Stimulated activated CD8-positive, alpha-beta memory T cell treated with anti-CD3 and anti-CD28 coated beads, Interleukin-2, amount 100 ng/mL, for 1 hour (primary cell): ENCODE measurements at regions not wholly inside any gene's neighbourhood (a gene's known extent, or its start where the extent isn't known, plus 50 kb on each side); places are given as distances from the start of the nearest gene placed in this dataset.

Experiments
- DNase-seq, 2 donors: peaks; one replicate each; pipeline ENCODE4 v3.0.0-alpha.2; 2020; ENCODE audit warnings: low read depth in 2 of 2

GRCh38 chr12:91922139-91922538, 223.5 kb downstream of the BTG1 start:
- DNase-seq, result no peak

GRCh38 chr12:91921555-91921954, 224.1 kb downstream of the BTG1 start:
- DNase-seq, result no peak

DNA sequence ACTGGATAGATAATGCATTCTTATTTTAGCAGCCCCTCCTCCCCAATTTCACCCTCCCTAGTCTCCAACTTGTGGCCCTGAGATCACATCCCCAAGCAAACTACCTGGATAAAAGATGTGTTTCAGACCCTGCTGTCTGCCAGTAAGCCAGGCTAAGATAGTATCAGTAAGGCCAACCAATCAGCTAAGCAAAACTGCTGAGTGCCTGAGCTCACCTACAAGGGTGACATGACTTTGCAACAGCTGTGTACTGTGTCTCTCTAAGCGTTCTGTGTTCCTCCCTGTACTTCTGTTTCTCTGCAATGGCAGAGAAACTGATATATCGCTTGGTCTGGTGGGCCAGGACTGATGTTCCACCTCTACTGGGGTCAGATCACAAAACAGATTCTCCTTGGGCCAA, 224.9 kb downstream of the BTG1 start:
- no peak for DNase-seq

DNA sequence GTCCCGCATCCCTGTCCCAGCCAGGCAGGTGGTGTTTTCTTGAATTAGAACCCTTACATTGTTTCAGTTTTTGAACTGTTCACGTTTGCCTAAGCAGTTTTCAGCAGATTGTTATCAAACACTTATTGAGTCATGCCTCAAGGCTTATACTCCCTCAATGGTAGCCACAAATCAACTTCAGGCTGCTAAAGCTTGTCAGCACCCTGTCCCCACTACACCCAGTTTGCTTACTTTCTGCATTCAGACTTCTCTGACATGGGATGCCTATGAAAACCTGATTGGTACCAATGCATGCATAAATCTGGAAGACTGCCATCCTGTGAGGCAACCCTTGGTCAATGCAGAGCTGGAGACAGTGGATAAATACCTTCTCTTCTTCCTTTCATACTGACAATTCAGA, 225.4 kb downstream of the BTG1 start:
- no peak for DNase-seq

- DNase-seq, result no peak
These were observed 227.2 kb downstream of the BTG1 start for GRCh38 chr12:91918431-91918830.

- DNase-seq, result no peak
These were observed 230.9 kb downstream of the BTG1 start for GRCh38 chr12:91914701-91915100.

DNA sequence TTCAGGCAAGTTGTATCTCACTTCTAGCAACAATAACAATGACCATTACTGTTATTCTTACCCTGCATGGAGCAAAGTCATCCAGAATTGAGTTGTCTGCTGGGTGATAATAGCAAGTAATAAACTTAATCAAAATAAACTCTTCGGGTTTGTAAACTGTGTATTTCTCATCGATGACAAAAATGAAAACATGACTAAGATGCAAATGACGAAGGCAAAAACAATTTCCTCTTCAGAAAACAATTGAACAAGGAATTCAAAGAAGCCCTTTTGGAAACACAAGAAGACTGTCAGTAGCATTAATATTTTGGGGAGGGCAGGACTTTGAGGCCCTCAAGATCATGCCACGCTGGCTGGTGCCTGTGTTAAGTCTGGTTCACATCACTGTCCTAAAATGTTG, 232.0 kb downstream of the BTG1 start:
- DNase-seq, result no peak

DNA sequence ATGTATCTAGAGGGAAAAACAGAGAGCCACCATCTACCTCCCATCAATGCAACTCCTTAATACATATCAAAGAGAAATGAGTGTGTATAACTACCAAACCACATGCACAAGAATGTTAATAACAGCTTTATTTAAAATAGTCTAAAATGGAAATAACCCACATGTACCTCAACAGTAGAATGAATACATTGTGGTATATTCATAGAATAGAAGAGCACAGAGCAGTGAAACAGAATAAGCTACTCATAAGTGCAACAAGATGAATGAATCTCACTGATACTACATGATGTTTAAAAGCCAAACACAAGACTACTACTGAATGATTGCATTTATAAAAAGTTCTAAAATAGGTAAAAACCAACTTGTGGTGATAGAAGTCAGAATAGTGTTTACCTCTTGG, 232.5 kb downstream of the BTG1 start:
- DNase-seq, result no peak

DNA sequence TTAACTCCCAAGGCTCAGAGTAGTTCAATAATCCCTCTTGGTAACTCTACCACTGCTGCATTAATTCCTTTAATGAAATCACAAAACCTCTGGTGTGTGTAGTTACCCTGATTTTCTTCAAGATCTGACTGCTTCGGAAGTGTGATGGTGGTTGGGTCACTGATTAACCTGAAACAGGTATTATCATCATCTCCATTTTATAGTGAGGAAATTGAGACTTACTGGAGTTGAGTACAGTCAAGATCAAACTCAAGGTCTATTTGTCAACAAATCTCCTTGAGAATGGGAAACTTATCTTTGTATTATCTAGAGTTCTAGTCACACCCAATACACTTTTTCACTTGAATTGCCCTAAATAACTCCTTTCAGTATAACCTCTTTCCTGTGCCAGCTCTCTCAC, 233.5 kb downstream of the BTG1 start:
- DNase-seq, result no peak

DNA sequence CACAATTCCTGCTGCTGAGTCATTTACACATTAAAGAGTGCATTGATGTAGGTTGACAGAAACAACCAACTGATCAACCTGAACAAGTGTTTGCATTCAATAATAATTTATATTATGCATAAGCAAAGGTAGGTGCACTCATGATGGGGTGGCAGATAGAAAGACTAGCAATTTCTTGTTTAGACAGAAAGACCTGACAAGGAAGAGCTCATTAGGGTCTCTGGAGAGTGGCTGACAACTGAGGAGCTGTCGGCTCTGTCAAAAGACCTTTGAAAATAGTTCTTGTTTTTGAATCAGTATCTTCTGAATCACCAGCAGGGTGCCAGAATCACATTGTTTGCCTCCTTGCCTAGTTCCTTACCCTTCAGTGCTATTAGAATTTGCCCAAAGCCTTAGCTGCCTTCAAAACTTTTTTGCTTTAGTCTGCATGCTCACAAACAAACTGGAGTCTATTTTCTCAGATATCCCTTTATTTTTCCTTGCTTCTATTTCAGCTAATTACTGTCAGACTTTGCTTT, 234.7 kb downstream of the BTG1 start:
- no peak for DNase-seq

- DNase-seq, result no peak
These were observed 242.6 kb downstream of the BTG1 start for GRCh38 chr12:91902860-91903683.

DNA sequence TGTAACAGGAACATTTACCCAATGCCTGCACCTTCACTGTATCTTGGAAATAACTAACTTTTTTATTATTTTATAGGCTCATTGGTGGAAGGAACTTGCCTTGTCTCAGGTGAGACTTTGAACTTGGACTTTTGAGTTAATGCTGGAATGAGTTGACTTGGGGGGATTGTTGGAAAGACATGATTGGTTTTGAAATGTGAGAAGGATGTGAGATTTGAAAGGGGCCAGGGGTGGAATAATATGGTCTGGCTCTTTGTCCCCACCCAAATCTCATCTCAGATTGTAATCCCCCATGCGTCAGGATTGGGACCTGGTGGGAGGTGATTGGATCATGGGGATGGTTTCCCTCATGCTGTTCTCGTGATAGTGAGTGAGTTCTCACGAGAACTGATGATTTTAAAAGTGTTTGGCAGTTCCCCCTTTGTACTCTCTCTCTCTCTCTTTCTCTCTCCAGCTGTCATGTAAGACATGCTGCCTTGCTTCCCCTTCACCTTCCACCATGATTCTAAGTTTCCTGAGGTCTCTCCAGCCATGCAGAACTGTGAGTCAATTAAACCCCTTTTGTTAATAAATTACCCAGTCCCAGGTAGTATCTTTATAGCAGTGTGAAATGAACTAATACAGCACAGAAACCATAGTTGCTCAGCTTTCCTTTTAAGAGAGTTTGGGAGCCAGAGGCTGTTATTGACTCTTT, 244.1 kb downstream of the BTG1 start:
- DNase-seq, result no peak

DNA sequence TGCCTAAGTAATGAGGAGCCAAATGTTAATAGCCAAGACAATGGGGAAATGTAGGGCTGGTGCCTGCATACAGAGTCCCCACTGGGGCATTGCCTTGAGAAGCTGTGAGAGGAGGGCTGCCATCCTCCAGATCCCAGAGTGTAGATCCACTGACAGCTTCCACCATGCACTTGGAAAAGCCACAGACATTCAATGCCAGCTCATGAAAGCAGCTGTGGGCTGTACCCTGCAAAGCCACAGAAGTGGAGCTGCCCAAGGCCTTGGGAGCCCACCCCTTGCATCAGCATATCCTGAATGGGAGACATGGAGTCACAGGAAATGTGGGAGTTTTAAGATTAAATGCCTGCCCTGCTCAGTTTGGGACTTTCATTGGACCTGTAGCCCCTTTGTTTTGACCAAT, 244.7 kb downstream of the BTG1 start:
- no peak for DNase-seq

DNA sequence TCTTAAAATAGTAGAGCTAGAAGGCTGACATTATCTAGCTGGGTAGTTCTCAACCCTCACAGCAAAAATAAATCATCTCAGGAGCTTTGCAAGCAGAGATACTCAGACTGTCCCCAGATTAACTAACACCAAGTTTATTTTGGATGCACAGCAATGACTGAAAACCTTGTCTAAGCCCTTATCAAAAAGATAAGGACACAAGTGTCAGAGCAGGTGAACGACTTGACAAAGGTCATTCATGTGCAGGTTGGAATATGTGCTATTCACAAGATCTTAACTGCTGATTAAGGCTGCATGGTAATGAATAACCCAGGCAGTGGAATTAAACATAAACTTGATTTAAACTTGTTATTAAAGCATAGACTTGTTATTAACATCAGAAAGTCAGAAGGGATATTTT, 246.6 kb downstream of the BTG1 start:
- no peak for DNase-seq

- DNase-seq, result no peak
These were observed 248.6 kb downstream of the BTG1 start for GRCh38 chr12:91897025-91897515.

GRCh38 chr12:91896286-91897024, 249.2 kb downstream of the BTG1 start:
- DNase-seq, result no peak

DNA sequence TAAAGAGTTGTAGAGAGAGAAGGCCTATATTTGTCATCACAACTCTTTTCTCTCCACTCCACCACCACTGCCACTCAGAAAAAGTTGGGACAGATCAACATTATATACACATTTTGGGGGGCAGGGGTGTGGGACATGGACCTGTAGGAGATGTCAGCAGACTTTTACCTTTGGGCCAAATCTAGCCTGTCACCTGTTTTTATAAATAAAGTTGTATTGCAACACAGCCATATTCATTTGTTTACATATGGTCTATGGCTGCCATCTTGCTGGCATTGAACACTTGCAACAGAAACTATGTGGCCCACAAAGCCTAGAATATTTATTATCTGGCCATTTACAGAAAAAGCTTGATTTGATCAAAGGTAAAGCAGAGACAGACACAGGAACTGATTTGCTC, 250.7 kb downstream of the BTG1 start:
- no peak for DNase-seq

- no peak for DNase-seq
These were observed 252.2 kb downstream of the BTG1 start for GRCh38 chr12:91893476-91893875.

- DNase-seq, result no peak
These were observed 253.4 kb downstream of the BTG1 start for GRCh38 chr12:91892081-91892855.

DNA sequence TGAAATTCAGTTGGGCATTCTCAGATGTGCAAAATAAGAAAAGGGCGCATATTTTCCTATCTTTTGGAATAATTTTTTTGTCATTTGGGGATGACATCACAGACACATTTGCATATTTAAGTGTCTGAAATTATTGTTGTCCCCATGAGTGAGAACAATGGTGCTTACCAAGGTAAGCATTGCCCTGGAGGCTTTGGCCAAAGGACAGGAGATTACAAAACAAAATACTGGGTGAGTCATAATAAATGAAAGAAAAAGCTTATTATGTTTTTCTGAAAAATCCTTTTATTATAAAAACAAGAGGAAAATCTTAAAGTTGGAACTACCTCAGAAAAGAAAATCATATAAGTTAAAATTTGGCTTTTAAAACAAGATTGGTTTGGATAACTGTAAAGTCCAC, 254.9 kb downstream of the BTG1 start:
- DNase-seq, result no peak

DNA sequence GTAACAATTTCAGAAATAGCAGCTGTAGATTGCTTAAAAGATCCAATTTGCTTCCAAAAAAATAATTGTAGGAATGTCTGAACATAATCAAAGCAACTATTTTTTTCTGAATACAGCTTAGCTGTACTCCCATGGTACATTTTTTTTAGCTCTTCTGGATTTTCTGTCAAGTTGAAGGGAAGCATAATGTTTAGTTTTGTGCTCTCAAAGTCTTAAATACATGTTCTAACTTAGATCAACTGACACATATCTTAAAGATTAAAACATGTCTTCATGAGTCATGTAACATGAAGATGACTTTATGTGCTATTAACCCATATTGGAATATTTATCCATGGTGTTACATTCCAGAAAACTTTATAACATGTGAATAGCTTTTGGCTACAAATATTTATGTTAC, 255.7 kb downstream of the BTG1 start:
- no peak for DNase-seq

DNA sequence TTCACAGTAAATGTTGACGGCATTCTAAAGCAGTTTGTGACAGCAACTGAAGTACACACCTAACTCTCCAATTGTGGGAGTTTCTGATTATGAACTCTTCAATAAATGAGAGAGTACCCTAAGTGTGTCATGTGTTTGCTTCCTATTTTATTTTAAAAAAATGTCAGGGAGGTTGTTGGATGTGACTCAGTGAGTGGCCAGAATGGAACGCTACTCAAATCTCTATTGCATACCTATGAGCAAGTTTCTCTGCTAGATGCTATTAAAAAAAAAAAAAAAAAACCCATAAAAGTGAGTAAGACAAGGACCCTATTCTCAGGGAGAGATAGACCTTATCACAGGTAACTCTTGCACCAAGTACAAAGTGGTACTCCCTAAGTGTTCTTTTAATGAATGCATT, 256.6 kb downstream of the BTG1 start:
- DNase-seq, result no peak
